ENCODE measurements at regions not wholly inside any gene's neighbourhood (a gene's known extent, or its start where the extent isn't known, plus 50 kb on each side); places are given as distances from the start of the nearest gene placed in this dataset.

DNA sequence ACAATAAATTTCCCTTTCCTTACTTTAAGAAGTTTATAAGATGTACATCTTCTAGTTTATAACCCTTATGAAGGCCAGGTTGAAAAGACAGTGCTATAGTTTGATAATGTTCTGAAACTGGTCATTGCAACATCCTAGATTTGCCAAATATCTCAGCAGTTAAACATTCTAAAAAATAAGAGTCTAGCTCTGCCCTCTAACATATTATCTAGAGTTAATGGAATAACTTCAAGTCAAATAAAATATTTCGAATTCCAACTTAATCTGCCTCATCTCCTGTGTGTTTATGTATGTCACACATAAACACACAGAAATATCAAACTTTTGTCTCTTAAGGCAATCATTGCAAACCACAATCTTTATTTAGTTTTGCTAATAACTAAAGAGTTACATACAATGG lies 796.6 kb downstream of the TLE1 start:
- no peaks in the 10 kb centered on the region for H3K4me1 ChIP-seq
- in situ Hi-C loops (cut with MboI; ENCODE audit: low sequenced_read_pairs in 4 of 4) = no loop called here
- DNase-seq (no peak), ATAC-seq (no peak)
- no peak overlapping the region for H3K27ac ChIP-seq
- H3K36me3 ChIP-seq = no peaks in the 10 kb centered on the region
- H3K4me3 ChIP-seq = no peak overlapping the region
- TF ChIP-seq POLR2A (IDR thresholded peaks at IDR 0.05) = no peak
- TF ChIP-seq, protein P1, sequence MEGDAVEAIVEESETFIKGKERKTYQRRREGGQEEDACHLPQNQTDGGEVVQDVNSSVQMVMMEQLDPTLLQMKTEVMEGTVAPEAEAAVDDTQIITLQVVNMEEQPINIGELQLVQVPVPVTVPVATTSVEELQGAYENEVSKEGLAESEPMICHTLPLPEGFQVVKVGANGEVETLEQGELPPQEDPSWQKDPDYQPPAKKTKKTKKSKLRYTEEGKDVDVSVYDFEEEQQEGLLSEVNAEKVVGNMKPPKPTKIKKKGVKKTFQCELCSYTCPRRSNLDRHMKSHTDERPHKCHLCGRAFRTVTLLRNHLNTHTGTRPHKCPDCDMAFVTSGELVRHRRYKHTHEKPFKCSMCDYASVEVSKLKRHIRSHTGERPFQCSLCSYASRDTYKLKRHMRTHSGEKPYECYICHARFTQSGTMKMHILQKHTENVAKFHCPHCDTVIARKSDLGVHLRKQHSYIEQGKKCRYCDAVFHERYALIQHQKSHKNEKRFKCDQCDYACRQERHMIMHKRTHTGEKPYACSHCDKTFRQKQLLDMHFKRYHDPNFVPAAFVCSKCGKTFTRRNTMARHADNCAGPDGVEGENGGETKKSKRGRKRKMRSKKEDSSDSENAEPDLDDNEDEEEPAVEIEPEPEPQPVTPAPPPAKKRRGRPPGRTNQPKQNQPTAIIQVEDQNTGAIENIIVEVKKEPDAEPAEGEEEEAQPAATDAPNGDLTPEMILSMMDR (IDR thresholded peaks at IDR 0.05 in 4 of 5, conservative IDR thresholded peaks at IDR 0.05 in 1 of 5) = no peak
- intact Hi-C loops (cut with DNase I; ENCODE audit: low total_unique reads) = no loop called here
- no peaks in the 10 kb centered on the region for H3K9me3 ChIP-seq
- no peaks in the 10 kb centered on the region for H3K27me3 ChIP-seq

DNA sequence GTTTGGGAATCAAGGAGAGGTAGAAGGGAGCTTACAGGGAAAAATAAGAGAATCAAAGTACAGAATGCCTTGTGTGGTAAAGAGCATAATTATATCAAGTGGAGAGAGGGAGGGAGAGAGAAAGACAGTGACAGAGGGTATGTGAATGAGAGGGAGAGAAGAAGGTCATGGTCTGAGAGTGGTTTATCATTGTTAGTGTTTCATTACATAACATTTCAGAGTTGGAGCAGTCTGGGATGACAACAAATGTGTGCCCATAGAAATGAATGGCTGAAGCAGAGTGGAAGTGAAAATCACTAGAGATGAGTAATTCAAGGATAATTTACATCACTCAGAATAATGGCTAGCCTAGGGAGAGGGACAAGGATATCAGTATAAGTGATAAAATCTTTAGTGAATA lies 799.2 kb downstream of the TLE1 start:
- H3K9me3 ChIP-seq = no peaks in the 10 kb centered on the region
- TF ChIP-seq, protein P1 (IDR thresholded peaks at IDR 0.05 in 4 of 5, conservative IDR thresholded peaks at IDR 0.05 in 1 of 5) = no peak
- no peak for TF ChIP-seq POLR2A (IDR thresholded peaks at IDR 0.05)
- H3K36me3 ChIP-seq = no peaks in the 10 kb centered on the region
- in situ Hi-C loops (cut with MboI; ENCODE audit: low sequenced_read_pairs in 4 of 4) (no loop called here), intact Hi-C loops (cut with DNase I; ENCODE audit: low total_unique reads) (no loop called here)
- H3K4me3 ChIP-seq = no peak overlapping the region
- H3K27me3 ChIP-seq = no peaks in the 10 kb centered on the region
- ATAC-seq (no peak), DNase-seq (no peak)
- H3K27ac ChIP-seq = no peak overlapping the region
- H3K4me1 ChIP-seq = no peaks in the 10 kb centered on the region

DNA sequence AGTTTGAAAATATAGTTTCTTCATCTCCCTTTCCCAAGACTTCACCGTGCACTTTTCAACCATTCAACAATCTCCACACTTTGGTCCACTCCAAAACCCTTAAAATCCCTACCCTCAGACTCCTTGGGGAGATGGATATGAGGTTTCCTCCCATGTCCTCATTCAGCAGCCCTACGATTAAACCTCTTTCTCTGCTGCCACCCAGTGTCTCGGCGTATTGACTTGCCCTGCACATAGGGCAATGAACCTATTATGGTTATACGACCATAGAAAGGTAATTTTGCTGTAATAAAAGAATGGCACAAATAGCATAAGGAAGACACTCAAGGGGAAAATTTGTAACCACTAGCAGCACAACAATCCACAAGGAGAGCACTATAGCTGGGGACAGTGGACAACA lies 803.5 kb downstream of the TLE1 start:
- H3K9me3 ChIP-seq = no peaks in the 10 kb centered on the region
- intact Hi-C loops (cut with DNase I; ENCODE audit: low total_unique reads) = no loop called here
- no peak overlapping the region for H3K27ac ChIP-seq
- no peaks in the 10 kb centered on the region for H3K36me3 ChIP-seq
- in situ Hi-C loops (cut with MboI; ENCODE audit: low sequenced_read_pairs in 4 of 4) = no loop called here
- no peaks in the 10 kb centered on the region for H3K27me3 ChIP-seq
- ATAC-seq (no peak), DNase-seq (no peak)
- TF ChIP-seq, protein P1 (IDR thresholded peaks at IDR 0.05 in 4 of 5, conservative IDR thresholded peaks at IDR 0.05 in 1 of 5) = no peak
- no peak for TF ChIP-seq POLR2A (IDR thresholded peaks at IDR 0.05)
- no peak overlapping the region for H3K4me3 ChIP-seq
- H3K4me1 ChIP-seq = peaks cover 0 to 4% of the 10 kb centered on the region in 2 donors

DNA sequence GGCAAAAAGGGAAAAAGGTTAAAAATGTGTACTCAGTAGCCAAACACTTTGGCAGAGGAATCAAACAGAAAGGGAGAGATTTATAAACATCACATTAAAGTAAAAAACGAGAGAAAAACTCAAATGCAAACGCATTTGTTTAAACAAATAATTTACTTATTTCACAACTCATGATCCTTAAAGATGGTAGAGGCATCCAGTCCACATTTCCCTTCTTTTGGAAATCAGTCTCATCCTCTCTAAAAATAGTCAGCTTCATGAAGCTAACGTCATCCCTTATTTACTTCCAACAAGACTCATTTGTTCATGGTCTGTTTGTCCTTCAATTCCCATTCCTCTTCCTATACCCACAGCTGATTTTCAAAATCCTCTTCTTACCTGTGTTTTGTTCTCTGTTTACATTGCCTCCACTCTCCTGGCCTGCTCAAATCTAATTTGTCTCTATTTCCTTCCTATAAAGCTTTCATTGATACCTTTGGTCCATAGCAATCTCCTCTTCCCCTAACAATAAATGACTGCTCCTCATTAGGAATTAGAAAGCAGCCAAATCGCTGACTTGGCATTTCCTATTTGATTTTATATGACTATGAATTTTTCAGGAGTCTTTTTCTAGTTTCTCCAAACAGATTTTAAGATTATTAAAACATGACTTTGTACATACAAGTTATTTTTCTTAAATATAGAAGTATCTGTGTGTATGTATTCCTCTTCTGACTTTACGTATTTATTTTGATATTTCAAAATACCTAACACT lies 805.3 kb downstream of the TLE1 start:
- TF ChIP-seq, protein P1 (IDR thresholded peaks at IDR 0.05 in 4 of 5, conservative IDR thresholded peaks at IDR 0.05 in 1 of 5) = no peak
- TF ChIP-seq POLR2A (IDR thresholded peaks at IDR 0.05) = no peak
- Histone ChIP-seq H3K4me1 (peaks cover 0 to 4% of the 10 kb centered on the region in 2 donors), H3K9me3 (no peaks in the 10 kb centered on the region), H3K4me3 (no peak overlapping the region), H3K27me3 (no peaks in the 10 kb centered on the region), H3K36me3 (no peaks in the 10 kb centered on the region), H3K27ac (no peak overlapping the region)
- intact Hi-C loops (cut with DNase I; ENCODE audit: low total_unique reads) = no loop called here
- in situ Hi-C loops (cut with MboI; ENCODE audit: low sequenced_read_pairs in 4 of 4) = no loop called here
- DNase-seq (no peak), ATAC-seq (no peak)

DNA sequence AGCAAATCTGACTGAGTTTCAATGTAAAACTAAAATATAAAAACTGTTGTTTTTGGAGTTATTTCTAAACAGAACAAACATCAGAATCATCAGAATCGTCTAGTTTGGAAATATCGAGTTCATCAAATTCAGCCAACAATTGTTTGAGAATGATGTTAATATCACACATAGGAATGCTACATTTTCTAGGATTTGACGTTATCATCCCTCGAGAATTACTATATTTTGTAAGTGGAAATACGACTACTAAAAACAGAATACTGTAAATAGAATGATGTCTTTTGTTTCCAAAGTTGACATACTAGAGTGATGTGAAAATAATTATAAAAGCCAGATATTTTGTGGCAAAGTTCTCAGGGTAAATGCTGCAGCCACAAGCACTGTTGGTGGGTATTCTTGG lies 805.9 kb downstream of the TLE1 start:
- Histone ChIP-seq H3K36me3 (no peaks in the 10 kb centered on the region), H3K9me3 (no peaks in the 10 kb centered on the region), H3K4me1 (peaks cover 0 to 4% of the 10 kb centered on the region in 2 donors), H3K4me3 (no peak overlapping the region), H3K27me3 (no peaks in the 10 kb centered on the region), H3K27ac (no peak overlapping the region)
- in situ Hi-C loops (cut with MboI; ENCODE audit: low sequenced_read_pairs in 4 of 4) = no loop called here
- TF ChIP-seq, protein P1 (IDR thresholded peaks at IDR 0.05 in 4 of 5, conservative IDR thresholded peaks at IDR 0.05 in 1 of 5) = no peak
- no peak for TF ChIP-seq POLR2A (IDR thresholded peaks at IDR 0.05)
- intact Hi-C loops (cut with DNase I; ENCODE audit: low total_unique reads) = no loop called here
- ATAC-seq (no peak), DNase-seq (no peak)
